K562 (cell line): ENCODE measurements at regions not wholly inside any gene's neighbourhood (a gene's known extent, or its start where the extent isn't known, plus 50 kb on each side); places are given as distances from the start of the nearest gene placed in this dataset.

Experiments used
- ATAC-seq: fragments of 200-7000 bp; cut with Tn5 transposase; 3 replicates; pipeline ENCODE4 v1.9.1; 2020; ENCODE audit warnings: moderate library complexity
- BruUV-seq: library from RNA; stranded (reverse); fragments of 400-500 nt; replicated peaks from 2 replicates; lab custom pipeline; 2021; lab: Mats Ljungman, UMichigan
- CTCF ChIA-PET: fragments of 300-600 bp; formaldehyde crosslinking; extraction: SDS; loops from one replicate; lab custom pipeline; 2021; ENCODE audit warnings: low intra/inter-chr PET ratio; lab: Yijun Ruan, JAX
- POLR2A ChIA-PET: fragments of 300-600, 350-650 bp; sonication (Branson Sonifier 250); formaldehyde crosslinking; extraction: SDS; loops from one replicate; lab custom pipeline; 2021; ENCODE audit warnings: antibody characterized with exemption, inconsistent platforms; lab: Yijun Ruan, JAX
- DNase-seq, 4 experiments: peaks; one replicate each; pipeline versions ENCODE4 v3.0.0 to v3.0.0-alpha.2; 2011 to 2018; ENCODE audit warnings: low spot score in 3 of 4, mixed read lengths in 3 of 4; ENCODE audit errors: extremely low read depth in 1 of 4
- FAIRE-seq: peaks from 2 replicates; lab custom pipeline; 2011; peaks lifted over from hg19 to GRCh38; lab: Jason Lieb, UNC
- H2AFZ ChIP-seq: 2 replicates; pipeline ENCODE4 v1.6.0; 2011; ENCODE audit warnings: low read depth, low read length, control low read depth, inconsistent platforms
- H3K27ac ChIP-seq: fragments of 200-600 bp; 3 replicates; pipeline ENCODE4 v1.8.0; 2011; ENCODE audit warnings: low read depth, mild to moderate bottlenecking, control low read depth, inconsistent platforms, low read length, moderate library complexity, mixed read lengths; ENCODE audit errors: extremely low read depth
- H3K27me3 ChIP-seq, 2 experiments: fragments of 300-600 bp in 1 of 2; 2 replicates in 1 of 2; 3 replicates in 1 of 2; pipeline versions ENCODE4 v1.6.0 to v1.8.0; 2011; ENCODE audit warnings: inconsistent platforms in 2 of 2, low read length in 2 of 2, mild to moderate bottlenecking in 1 of 2, mixed read lengths in 1 of 2, moderate library complexity in 1 of 2; ENCODE audit not compliant: control insufficient read depth in 2 of 2, insufficient read depth in 2 of 2
- H3K36me3 ChIP-seq: fragments of 300-600 bp; 3 replicates; pipeline ENCODE4 v1.8.0; 2011; ENCODE audit warnings: mild to moderate bottlenecking, low read length, inconsistent platforms; ENCODE audit not compliant: control insufficient read depth, insufficient read depth
- H3K4me1 ChIP-seq, 2 experiments: fragments of 200-600 bp in 1 of 2; replicated peaks in 1 of 2; 2 replicates in 1 of 2; 3 replicates in 1 of 2; pipeline versions ENCODE4 v1.5.1 to v1.8.0; 2011; ENCODE audit warnings: inconsistent platforms in 2 of 2, low read length in 2 of 2, mild to moderate bottlenecking in 1 of 2, mixed read lengths in 1 of 2, moderate library complexity in 1 of 2; ENCODE audit not compliant: control insufficient read depth in 2 of 2, insufficient read depth in 2 of 2
- H3K4me2 ChIP-seq: 2 replicates; pipeline ENCODE4 v1.6.1; 2011; ENCODE audit warnings: low read length, control low read depth, inconsistent platforms, mixed read lengths; ENCODE audit not compliant: insufficient read depth
- H3K4me3 ChIP-seq: fragments of 200-600 bp; sonication (generic), shearing (Covaris generic); 2 replicates; pipeline ENCODE4 v1.5.1; 2016; ENCODE audit warnings: control low read depth, inconsistent platforms
- H3K79me2 ChIP-seq: fragments of 200-600 bp; 3 replicates; pipeline ENCODE4 v1.8.0; 2011; ENCODE audit warnings: low read length, inconsistent platforms; ENCODE audit not compliant: control insufficient read depth, insufficient read depth
- H3K9ac ChIP-seq, 2 experiments: 2 replicates each; pipeline versions ENCODE4 v1.6.0 to v1.6.1; 2011; ENCODE audit warnings: low read depth in 2 of 2, low read length in 2 of 2, control low read depth in 1 of 2, inconsistent platforms in 1 of 2, mild to moderate bottlenecking in 1 of 2, mixed read lengths in 1 of 2; ENCODE audit not compliant: insufficient read depth in 1 of 2
- H3K9me1 ChIP-seq: one replicate; pipeline ENCODE4 v1.6.0; 2011; ENCODE audit warnings: inconsistent platforms, mild to moderate bottlenecking, low read length, moderate library complexity; ENCODE audit not compliant: control insufficient read depth, insufficient read depth
- H3K9me3 ChIP-seq: replicated peaks from 2 replicates; pipeline ENCODE4 v1.5.1; 2011; ENCODE audit warnings: low read depth, low read length, inconsistent platforms; ENCODE audit not compliant: control insufficient read depth, insufficient read depth
- H4K20me1 ChIP-seq: replicated peaks from 2 replicates; pipeline ENCODE4 v1.6.1; 2011; ENCODE audit warnings: low read length, inconsistent platforms, mixed read lengths; ENCODE audit not compliant: control insufficient read depth, insufficient read depth
- BACH1 ChIP-seq: fragments of 200-800 bp; sonication (Bioruptor generic); IDR thresholded peaks from 2 replicates; pipeline ENCODE4 v1.6.1; 2016; ENCODE audit warnings: missing genetic modification characterization, missing compliant biosample characterization
- KAT2B ChIP-seq: IDR thresholded peaks from one replicate; pipeline ENCODE4 v1.6.1; 2012; ENCODE audit warnings: low read depth, mild to moderate bottlenecking, control low read depth, inconsistent platforms, low read length, moderate library complexity
- KLF6 ChIP-seq: fragments of 250-450 bp; sonication (Bioruptor Pico); IDR thresholded peaks from 2 replicates; pipeline ENCODE4 v1.4.0; 2020; ENCODE audit warnings: mild to moderate bottlenecking, moderate library complexity, borderline replicate concordance
- NCOR1 ChIP-seq: fragments of 450-650 bp; IDR thresholded peaks from 2 replicates; pipeline ENCODE4 v1.6.1; 2016; ENCODE audit warnings: mild to moderate bottlenecking, moderate library complexity
- NFATC3 ChIP-seq: fragments of 450-650 bp; IDR thresholded peaks from 2 replicates; pipeline ENCODE4 v1.6.1; 2017; ENCODE audit warnings: mild to moderate bottlenecking
- NR2C2 ChIP-seq, 2 experiments: fragments of 200-800 bp in 1 of 2; sonication (Bioruptor generic) in 1 of 2; sonication (generic) in 1 of 2; formaldehyde crosslinking in 1 of 2; IDR thresholded peaks; 2 replicates each; pipeline versions ENCODE4 v1.6.1 to v1.8.0; 2016 to 2022; ENCODE audit warnings: mild to moderate bottlenecking in 1 of 2, missing compliant biosample characterization in 1 of 2, missing genetic modification characterization in 1 of 2, missing genetic modification reagents in 1 of 2
- PCBP1 ChIP-seq: fragments of 200-400 bp; formaldehyde crosslinking; IDR thresholded peaks from 2 replicates; pipeline ENCODE4 v1.6.1; 2018; ENCODE audit warnings: mild to moderate bottlenecking, low read depth, low read length; ENCODE audit not compliant: poor library complexity, severe bottlenecking
- SREBF2 ChIP-seq: sonication (generic); formaldehyde crosslinking; IDR thresholded peaks from 2 replicates; pipeline ENCODE4 v1.4.0; 2020; ENCODE audit warnings: mild to moderate bottlenecking, missing genetic modification reagents
- ZNF282 ChIP-seq: sonication (generic); formaldehyde crosslinking; IDR thresholded peaks from 2 replicates; pipeline ENCODE4 v1.8.1; 2023; ENCODE audit warnings: missing genetic modification reagents
- WGBS: fragments of 100-300 bp; shearing (Covaris generic); methylation state at CpG from one replicate; pipeline ENCODE4 v1.1.6; 2016; ENCODE audit warnings: low coverage, mixed read lengths; ENCODE audit not compliant: insufficient coverage; ENCODE audit errors: missing lambda C conversion rate; 5-methylcytosine and 5-hydroxymethylcytosine counted together
- in situ Hi-C: fragments of 300-500 bp; cut with MboI; formaldehyde crosslinking; loops from 4 replicates; pipeline ENCODE4 v1.15.0; 2018; ENCODE audit warnings: inconsistent platforms, mixed read lengths
- intact Hi-C: fragments of 100-400 bp; cut with micrococcal nuclease; formaldehyde crosslinking; loops from 2 replicates; pipeline ENCODE4 v1.14.2; 2022

DNA sequence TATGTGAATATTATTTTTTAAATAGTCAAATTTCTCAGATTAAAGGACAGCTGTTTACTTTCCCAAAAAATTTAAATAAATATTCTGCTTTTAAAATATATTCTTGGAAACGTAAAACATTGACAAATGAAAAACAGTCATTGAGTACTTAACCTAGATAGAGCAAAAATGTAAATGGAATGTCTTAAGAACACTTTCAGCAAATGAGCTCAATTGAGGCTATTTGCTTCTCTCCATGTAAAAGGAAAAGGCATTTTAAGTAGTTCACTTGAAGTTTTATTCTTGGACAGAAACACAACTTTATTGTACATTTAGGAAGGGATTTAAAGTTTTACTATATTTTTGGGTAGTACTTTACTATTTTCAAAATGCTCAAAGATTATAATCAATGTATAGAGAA lies 983.6 kb upstream of the TYRP1 start:
- ATAC-seq (no peak), FAIRE-seq (no peak), DNase-seq (no peak)
- no peak overlapping the region for H3K9ac ChIP-seq
- H3K9me1 ChIP-seq, result no peaks in the 10 kb centered on the region
- CTCF ChIA-PET, result no interaction called here
- no peaks in the 10 kb centered on the region for H3K4me1 ChIP-seq
- WGBS, result 0% methylated on average over 1 of the region's 1 CpG
- H2AFZ ChIP-seq, result no peak overlapping the region
- no peak overlapping the region for H3K4me2 ChIP-seq
- no peak overlapping the region for H3K4me3 ChIP-seq
- no peaks in the 10 kb centered on the region for H3K79me2 ChIP-seq
- no peaks in the 10 kb centered on the region for H3K36me3 ChIP-seq
- POLR2A ChIA-PET, result no interaction called here
- intact Hi-C loops, result no loop called here
- no peaks in the 10 kb centered on the region for H3K27me3 ChIP-seq
- no peaks in the 10 kb centered on the region for H3K9me3 ChIP-seq
- in situ Hi-C loops, result no loop called here
- H4K20me1 ChIP-seq, result no peaks in the 10 kb centered on the region
- H3K27ac ChIP-seq, result no peak overlapping the region
- TF ChIP-seq BACH1 (tag) (no peak), NR2C2 (CRISPR knock-in tag; IDR thresholded peaks at IDR 0.05) (no peak), NR2C2 (tag; IDR thresholded peaks at IDR 0.05) (no peak), NCOR1 (no peak), PCBP1 (no peak), NFATC3 (no peak), SREBF2 (CRISPR knock-in tag) (no peak), ZNF282 (CRISPR knock-in tag) (no peak), KAT2B (no peak), KLF6 (CRISPR knock-in tag) (no peak)
- TF ChIP-seq, all 486 proteins: peak for 0
- BruUV-seq, result no TSS peak
